ENCODE measurements at regions not wholly inside any gene's neighbourhood (a gene's known extent, or its start where the extent isn't known, plus 50 kb on each side); places are given as distances from the start of the nearest gene placed in this dataset.

- Histone ChIP-seq H4K20me1 (ENCODE audit: control insufficient read depth, extremely low read depth, insufficient read depth, low read length) (no peaks in the 10 kb centered on the region), H2AFZ (ENCODE audit: control insufficient read depth, low read length) (no peak overlapping the region), H3K4me2 (ENCODE audit: control insufficient read depth, extremely low read depth, insufficient read depth, low read depth, low read length) (no peak overlapping the region), H3K9ac (ENCODE audit: control insufficient read depth, extremely low read depth, insufficient read depth, low read length) (no peak overlapping the region), H3K4me1 (ENCODE audit: control insufficient read depth, extremely low read depth, insufficient read depth, low read length) (no peaks in the 10 kb centered on the region), H3K27me3 (ENCODE audit: control insufficient read depth, extremely low read depth, insufficient read depth, low read length) (no peaks in the 10 kb centered on the region), H3K36me3 (ENCODE audit: control insufficient read depth in 2 of 2, extremely low read depth in 1 of 2, insufficient read depth in 2 of 2, low read length in 2 of 2) (no peaks in the 10 kb centered on the region), H3K27ac (ENCODE audit: control insufficient read depth, insufficient read depth, low read length) (no peak overlapping the region), H3K4me3 (ENCODE audit: control insufficient read depth in 2 of 3, extremely low read depth in 1 of 3, insufficient read depth in 2 of 3, low read depth in 1 of 3, low read length in 3 of 3) (no peak overlapping the region), H3K9me3 (ENCODE audit: control insufficient read depth, low read depth, low read length) (no peaks in the 10 kb centered on the region), H3K9me1 (ENCODE audit: control insufficient read depth, extremely low read depth, insufficient read depth, low read length) (no peaks in the 10 kb centered on the region), H3K79me2 (ENCODE audit: control insufficient read depth, insufficient read depth, low read length) (no peaks in the 10 kb centered on the region)
- DNase-seq (ENCODE audit: low read depth, low spot score): no peak
- dilution Hi-C loops (cut with MboI; ENCODE audit: extremely low pct_ligation_motif_present, low sequenced_read_pairs): no loop called here
- no peak for FAIRE-seq
- TF ChIP-seq EZH2 (IDR thresholded peaks at IDR 0.05; ENCODE audit: low read length) (no peak), CTCF (optimal IDR thresholded peaks at IDR 0.05 in 1 of 3, IDR thresholded peaks at IDR 0.05 in 1 of 3, conservative IDR thresholded peaks at IDR 0.05 in 1 of 3; ENCODE audit: extremely low read depth in 1 of 3, insufficient read depth in 2 of 3, low read length in 3 of 3) (no peak)
Observed at GRCh38 chr3:176958560-176958959, 238.7 kb downstream of the TBL1XR1 start.

GRCh38 chr3:176954517-176954916 lies 242.8 kb downstream of the TBL1XR1 start:
- dilution Hi-C loops (cut with MboI; ENCODE audit: extremely low pct_ligation_motif_present, low sequenced_read_pairs): no loop called here
- H2AFZ ChIP-seq (ENCODE audit: control insufficient read depth, low read length): no peak overlapping the region
- no peaks in the 10 kb centered on the region for H3K79me2 ChIP-seq (ENCODE audit: control insufficient read depth, insufficient read depth, low read length)
- H3K9ac ChIP-seq (ENCODE audit: control insufficient read depth, extremely low read depth, insufficient read depth, low read length): no peak overlapping the region
- no peaks in the 10 kb centered on the region for H3K9me1 ChIP-seq (ENCODE audit: control insufficient read depth, extremely low read depth, insufficient read depth, low read length)
- FAIRE-seq: no peak
- DNase-seq (ENCODE audit: low read depth, low spot score): no peak
- no peaks in the 10 kb centered on the region for H3K27me3 ChIP-seq (ENCODE audit: control insufficient read depth, extremely low read depth, insufficient read depth, low read length)
- no peaks in the 10 kb centered on the region for H3K9me3 ChIP-seq (ENCODE audit: control insufficient read depth, low read depth, low read length)
- no peaks in the 10 kb centered on the region for H3K36me3 ChIP-seq (ENCODE audit: control insufficient read depth in 2 of 2, extremely low read depth in 1 of 2, insufficient read depth in 2 of 2, low read length in 2 of 2)
- peaks cover 22% of the 10 kb centered on the region for H3K4me1 ChIP-seq (ENCODE audit: control insufficient read depth, extremely low read depth, insufficient read depth, low read length)
- TF ChIP-seq EZH2 (IDR thresholded peaks at IDR 0.05; ENCODE audit: low read length) (no peak), CTCF (optimal IDR thresholded peaks at IDR 0.05 in 1 of 3, IDR thresholded peaks at IDR 0.05 in 1 of 3, conservative IDR thresholded peaks at IDR 0.05 in 1 of 3; ENCODE audit: extremely low read depth in 1 of 3, insufficient read depth in 2 of 3, low read length in 3 of 3) (no peak)
- no peak overlapping the region for H3K27ac ChIP-seq (ENCODE audit: control insufficient read depth, insufficient read depth, low read length)
- H3K4me2 ChIP-seq (ENCODE audit: control insufficient read depth, extremely low read depth, insufficient read depth, low read depth, low read length): no peak overlapping the region
- no peaks in the 10 kb centered on the region for H4K20me1 ChIP-seq (ENCODE audit: control insufficient read depth, extremely low read depth, insufficient read depth, low read length)
- H3K4me3 ChIP-seq (ENCODE audit: control insufficient read depth in 2 of 3, extremely low read depth in 1 of 3, insufficient read depth in 2 of 3, low read depth in 1 of 3, low read length in 3 of 3): no peak overlapping the region
